Memory B cell (primary cell): ENCODE measurements at regions not wholly inside any gene's neighbourhood (a gene's known extent, or its start where the extent isn't known, plus 50 kb on each side); places are given as distances from the start of the nearest gene placed in this dataset.

ENCODE experiments used
- ATAC-seq: fragments of 150-1000 bp; cut with Tn5 transposase; 2 replicates; pipeline ENCODE4 v1.10.0; 2021; ENCODE audit warnings: low read depth, mild to moderate bottlenecking, moderate library complexity
- DNase-seq, 2 donors: peaks; one replicate each; pipeline ENCODE4 v3.0.0; 2022; ENCODE audit warnings: low spot score in 2 of 2
- H3K27ac Mint-ChIP-seq: one replicate; pipeline ENCODE4 v1.8.0; 2022; ENCODE audit warnings: mild to moderate bottlenecking, moderate library complexity, mixed read lengths
- H3K27me3 Mint-ChIP-seq: one replicate; pipeline ENCODE4 v1.8.0; 2022; ENCODE audit warnings: mixed read lengths
- H3K36me3 Mint-ChIP-seq: one replicate; pipeline ENCODE4 v1.8.0; 2022; ENCODE audit warnings: mild to moderate bottlenecking, mixed read lengths
- H3K4me1 Mint-ChIP-seq: one replicate; pipeline ENCODE4 v1.8.0; 2022; ENCODE audit warnings: mixed read lengths
- H3K4me3 Mint-ChIP-seq: one replicate; pipeline ENCODE4 v1.8.0; 2022; ENCODE audit warnings: mild to moderate bottlenecking, moderate library complexity, mixed read lengths
- H3K9me3 Mint-ChIP-seq: one replicate; pipeline ENCODE4 v1.8.0; 2022; ENCODE audit warnings: mixed read lengths

DNA sequence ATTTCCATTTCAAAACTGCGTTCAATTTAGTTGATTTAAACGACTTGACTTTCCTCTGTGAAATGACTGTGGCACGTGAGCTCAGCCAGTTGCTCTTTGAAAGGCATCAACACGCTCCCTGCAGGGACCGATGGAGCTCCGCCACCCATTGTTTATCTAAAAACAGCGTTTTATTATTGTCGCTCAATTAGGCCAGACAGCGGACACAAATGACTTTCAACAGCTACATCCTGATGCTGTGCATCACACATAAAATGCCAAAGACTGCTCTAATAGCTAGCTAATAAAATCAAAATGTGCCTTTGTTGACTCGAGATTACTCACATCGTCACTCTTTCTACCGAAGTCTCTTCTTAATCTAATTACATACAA is 332.5 kb downstream of the CD83 start:
- no peak for DNase-seq
- H3K4me1 Mint-ChIP-seq = peaks cover 4% of the 10 kb centered on the region
- H3K36me3 Mint-ChIP-seq = peaks cover 15% of the 10 kb centered on the region
- H3K9me3 Mint-ChIP-seq = peaks cover 8% of the 10 kb centered on the region
- no peak overlapping the region for H3K27ac Mint-ChIP-seq
- no peak overlapping the region for H3K4me3 Mint-ChIP-seq
- no peaks in the 10 kb centered on the region for H3K27me3 Mint-ChIP-seq
- ATAC-seq = no peak

DNA sequence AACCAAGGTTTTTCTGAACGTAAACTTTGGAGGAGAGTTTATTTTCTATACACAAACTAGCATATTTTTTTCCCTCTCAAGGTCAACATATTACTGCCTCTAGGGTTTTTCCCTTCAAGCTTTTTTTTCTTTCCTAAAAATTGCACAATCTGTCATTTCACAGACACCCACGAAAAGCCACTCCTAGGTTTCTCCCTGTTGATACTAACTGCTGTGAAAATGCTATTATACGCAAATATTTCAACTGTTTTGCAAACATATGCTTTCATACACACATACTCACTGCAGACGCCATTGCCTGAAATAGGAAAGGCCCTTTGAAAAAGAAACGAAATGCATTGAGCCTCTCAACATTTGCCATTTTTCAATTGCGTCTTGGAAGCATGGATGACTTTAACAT is 333.0 kb downstream of the CD83 start:
- Mint-ChIP-seq H3K36me3 (peaks cover 15% of the 10 kb centered on the region), H3K4me3 (no peak overlapping the region), H3K9me3 (peaks cover 8% of the 10 kb centered on the region), H3K27me3 (no peaks in the 10 kb centered on the region), H3K4me1 (peaks cover 4% of the 10 kb centered on the region), H3K27ac (no peak overlapping the region)
- ATAC-seq = no peak
- DNase-seq = no peak

DNA sequence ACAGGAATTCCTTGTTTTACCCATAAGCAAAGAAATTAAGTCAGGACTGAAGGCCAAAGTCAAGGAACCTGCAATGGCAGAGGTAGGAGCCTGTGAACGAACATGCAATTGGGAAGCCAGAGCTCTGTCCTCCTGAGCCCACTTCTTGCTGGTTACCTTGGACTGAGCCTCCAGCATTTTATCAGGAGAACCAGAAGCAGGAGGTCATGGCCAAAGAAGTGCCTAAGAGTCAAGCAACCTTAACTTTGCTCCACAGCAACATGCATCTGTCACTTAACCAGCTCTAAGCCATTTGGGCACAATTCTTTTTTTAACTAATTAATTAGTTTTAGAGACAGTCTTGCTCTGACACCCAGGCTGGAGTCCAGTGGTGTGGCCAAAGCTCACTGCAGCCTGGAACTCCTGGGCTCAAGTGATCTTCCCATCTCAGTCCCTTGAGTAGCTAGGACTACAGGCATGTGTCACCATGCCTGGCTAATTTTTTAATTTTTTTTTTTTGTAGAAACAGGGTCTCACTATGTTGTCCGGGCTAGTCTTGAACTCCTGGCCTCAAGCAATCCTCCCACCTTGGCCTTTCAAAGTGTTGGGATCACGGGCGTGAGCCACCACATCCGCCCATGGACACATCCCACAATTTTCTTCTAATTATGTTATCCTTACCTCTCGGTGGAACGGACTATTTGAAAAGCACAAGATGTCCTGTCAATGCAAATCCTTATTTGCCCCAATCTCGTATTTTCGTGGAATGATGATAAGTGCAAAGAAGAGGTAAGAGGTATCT is 334.2 kb downstream of the CD83 start:
- ATAC-seq (no peak), DNase-seq (no peak)
- peaks cover 15% of the 10 kb centered on the region for H3K36me3 Mint-ChIP-seq
- H3K27me3 Mint-ChIP-seq = no peaks in the 10 kb centered on the region
- peaks cover 8% of the 10 kb centered on the region for H3K9me3 Mint-ChIP-seq
- peaks cover 4% of the 10 kb centered on the region for H3K4me1 Mint-ChIP-seq
- H3K27ac Mint-ChIP-seq = no peak overlapping the region
- no peak overlapping the region for H3K4me3 Mint-ChIP-seq

DNA sequence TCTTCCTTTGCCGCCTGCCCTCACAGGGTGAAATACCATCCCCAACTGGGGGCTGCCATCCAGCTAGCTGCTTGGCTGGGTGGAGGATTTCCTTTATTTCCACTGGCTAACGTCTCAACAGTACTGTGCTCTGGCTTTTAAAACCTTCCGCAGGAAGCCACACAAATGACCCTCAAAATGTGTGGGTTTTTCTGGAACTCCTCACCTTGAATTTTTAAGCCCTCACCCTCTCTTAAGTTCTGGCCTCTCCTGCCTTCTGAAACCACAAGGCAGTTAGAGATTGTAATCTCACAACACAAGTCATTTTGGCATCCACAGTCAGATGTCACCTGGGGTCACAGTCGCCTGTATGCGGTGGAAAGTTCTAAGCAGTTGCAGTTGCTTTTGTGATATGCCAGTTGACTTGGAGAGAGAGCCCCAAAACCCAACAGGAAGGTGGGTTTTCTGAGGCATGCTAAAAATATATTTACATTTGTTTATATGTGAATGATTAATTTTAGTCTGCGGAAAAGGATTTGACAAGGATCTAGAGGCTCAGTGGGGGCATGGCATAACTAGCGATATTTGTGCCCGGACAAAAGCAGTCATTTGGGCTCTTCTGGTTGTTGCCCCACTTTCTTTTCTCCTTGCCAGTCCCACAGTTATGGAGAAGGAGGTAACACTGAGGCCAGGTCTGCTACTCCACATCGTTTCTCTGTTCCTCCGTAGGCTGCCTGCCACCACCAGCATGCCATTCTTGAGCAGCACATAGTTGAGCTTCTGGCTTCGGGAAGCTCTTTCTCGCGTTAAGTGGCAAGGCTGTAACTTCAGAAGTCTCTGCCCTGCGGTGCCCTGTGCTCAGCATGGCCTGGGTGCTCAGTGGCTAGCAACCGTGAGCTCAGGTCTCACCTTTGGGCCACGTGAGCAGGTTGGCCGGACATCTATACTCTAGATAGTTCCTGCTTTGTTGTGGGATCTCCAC is 335.3 kb downstream of the CD83 start:
- H3K36me3 Mint-ChIP-seq = peaks cover 10% of the 10 kb centered on the region
- H3K4me3 Mint-ChIP-seq = no peak overlapping the region
- peaks cover 5% of the 10 kb centered on the region for H3K9me3 Mint-ChIP-seq
- ATAC-seq = no peak
- H3K27me3 Mint-ChIP-seq = no peaks in the 10 kb centered on the region
- peaks cover 4% of the 10 kb centered on the region for H3K4me1 Mint-ChIP-seq
- no peak for DNase-seq
- H3K27ac Mint-ChIP-seq = no peak overlapping the region

DNA sequence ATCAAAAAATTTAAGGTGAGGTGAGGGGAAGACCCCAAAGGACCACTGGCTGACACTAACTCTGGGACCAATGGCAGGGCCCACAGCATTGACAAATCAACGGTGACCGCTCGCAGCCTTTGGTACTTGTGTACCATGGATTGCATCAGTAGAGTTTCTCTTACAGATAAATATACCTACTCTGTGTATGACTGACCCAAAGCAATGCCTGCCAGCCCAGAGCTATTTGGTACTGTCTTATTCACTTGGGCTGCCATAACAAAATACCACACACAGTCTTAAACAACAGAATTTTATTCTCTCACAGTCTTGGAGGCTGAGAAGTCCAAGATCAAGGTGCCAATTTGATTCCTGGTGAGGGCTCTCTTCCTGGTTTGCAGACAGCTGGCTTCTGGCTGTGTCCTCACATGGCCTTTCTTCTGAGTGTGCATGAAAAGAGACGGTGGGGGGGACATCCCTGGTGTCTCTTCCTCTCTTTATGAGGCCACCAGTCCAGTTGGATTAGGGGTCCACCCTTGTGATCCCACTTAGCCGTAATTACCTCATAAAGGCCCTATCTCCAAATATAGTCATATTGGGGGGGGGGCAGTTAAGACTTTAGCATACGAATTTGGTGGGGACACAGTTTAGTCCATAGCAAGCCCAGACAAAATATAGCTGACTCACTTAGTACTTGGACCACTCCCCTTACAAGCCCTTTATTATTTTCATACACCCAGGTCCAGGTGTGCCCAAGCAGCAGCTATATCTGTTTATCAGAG is 336.3 kb downstream of the CD83 start:
- no peak for DNase-seq
- no peaks in the 10 kb centered on the region for H3K36me3 Mint-ChIP-seq
- no peak for ATAC-seq
- no peaks in the 10 kb centered on the region for H3K27me3 Mint-ChIP-seq
- H3K27ac Mint-ChIP-seq = no peak overlapping the region
- H3K4me3 Mint-ChIP-seq = no peak overlapping the region
- no peaks in the 10 kb centered on the region for H3K9me3 Mint-ChIP-seq
- H3K4me1 Mint-ChIP-seq = peaks cover 6% of the 10 kb centered on the region

DNA sequence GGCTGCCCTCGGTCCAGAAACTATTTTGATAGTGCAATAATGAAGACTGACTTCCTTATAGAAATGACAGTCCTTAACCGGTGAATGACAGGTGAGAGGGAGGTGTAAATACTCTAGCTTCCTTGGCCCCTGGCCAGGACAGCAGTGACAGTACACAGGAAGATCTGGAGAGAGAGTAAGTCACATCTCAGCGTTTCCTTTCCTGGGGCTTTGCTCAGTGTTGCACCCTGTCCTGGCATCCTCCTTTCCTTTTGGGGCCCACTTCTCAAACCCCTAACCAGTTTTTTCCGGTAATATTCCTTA is 336.9 kb downstream of the CD83 start:
- Mint-ChIP-seq H3K27me3 (no peaks in the 10 kb centered on the region), H3K4me3 (no peak overlapping the region), H3K36me3 (no peaks in the 10 kb centered on the region), H3K27ac (peak overlapping the region; percentile 37), H3K4me1 (peaks cover 6% of the 10 kb centered on the region), H3K9me3 (no peaks in the 10 kb centered on the region)
- DNase-seq = no peak
- ATAC-seq = no peak

DNA sequence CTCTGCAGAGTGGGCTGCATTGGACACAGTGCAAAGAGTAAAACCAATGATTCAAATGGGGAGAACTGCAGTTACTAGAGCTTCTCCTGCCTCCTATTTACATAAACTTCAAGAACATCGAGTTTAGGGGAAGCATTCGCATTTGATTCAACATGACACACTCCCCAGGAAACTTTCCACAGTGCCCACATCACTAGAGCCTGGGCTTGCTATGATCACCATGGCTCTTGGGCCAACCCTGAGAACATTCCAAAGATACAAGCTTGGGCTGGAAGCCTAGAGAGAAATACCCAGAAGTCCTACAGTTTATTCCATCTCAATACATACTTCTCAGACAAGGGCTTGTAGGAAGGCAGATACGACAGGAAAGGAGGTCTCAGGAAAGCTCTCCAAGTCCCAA is 337.9 kb downstream of the CD83 start:
- Mint-ChIP-seq H3K4me3 (no peak overlapping the region), H3K4me1 (peaks cover 8% of the 10 kb centered on the region), H3K27ac (no peak overlapping the region), H3K27me3 (no peaks in the 10 kb centered on the region), H3K9me3 (no peaks in the 10 kb centered on the region), H3K36me3 (peaks cover 2% of the 10 kb centered on the region)
- no peak for DNase-seq
- ATAC-seq = no peak

DNA sequence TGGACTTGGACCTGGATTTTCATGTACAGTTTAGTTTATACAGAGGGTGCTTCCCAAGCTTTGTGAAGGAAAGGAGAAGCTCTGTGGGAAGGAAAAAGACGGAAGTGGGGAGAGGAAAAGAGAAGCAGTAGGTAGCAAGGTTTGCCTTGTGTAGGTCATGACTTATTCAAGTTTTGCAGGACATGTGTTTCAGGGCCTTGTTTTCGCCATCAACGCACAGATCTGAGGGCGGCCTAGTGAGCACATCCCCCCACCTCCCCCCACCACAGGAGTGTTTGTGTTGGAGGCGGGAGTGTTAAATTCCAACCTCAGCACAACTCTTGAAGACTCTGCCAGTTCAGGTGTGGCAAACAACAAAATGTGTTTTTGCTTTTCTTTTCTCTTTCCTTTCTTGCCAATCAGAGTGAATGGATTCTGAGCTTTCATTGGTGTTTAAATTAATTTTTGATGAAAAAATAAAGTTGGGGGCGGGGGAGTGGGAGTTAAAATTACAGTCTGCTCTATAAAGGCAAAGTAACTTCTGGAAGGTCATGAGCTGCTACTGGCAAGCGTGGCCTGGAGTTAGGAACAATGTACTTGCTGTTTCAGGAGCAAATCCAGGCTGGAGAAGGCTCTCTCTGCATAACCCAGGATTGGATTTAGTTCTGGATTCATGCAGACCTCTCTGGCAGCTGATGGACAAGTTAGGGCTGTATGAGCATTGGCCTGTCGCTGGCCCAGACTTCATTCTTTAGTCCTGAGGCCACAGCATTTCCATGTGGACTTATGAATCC is 338.5 kb downstream of the CD83 start:
- H3K4me1 Mint-ChIP-seq = peaks cover 9% of the 10 kb centered on the region
- no peaks in the 10 kb centered on the region for H3K9me3 Mint-ChIP-seq
- H3K27ac Mint-ChIP-seq = no peak overlapping the region
- DNase-seq (no peak), ATAC-seq (no peak)
- peaks cover 2% of the 10 kb centered on the region for H3K36me3 Mint-ChIP-seq
- H3K4me3 Mint-ChIP-seq = no peak overlapping the region
- no peaks in the 10 kb centered on the region for H3K27me3 Mint-ChIP-seq

DNA sequence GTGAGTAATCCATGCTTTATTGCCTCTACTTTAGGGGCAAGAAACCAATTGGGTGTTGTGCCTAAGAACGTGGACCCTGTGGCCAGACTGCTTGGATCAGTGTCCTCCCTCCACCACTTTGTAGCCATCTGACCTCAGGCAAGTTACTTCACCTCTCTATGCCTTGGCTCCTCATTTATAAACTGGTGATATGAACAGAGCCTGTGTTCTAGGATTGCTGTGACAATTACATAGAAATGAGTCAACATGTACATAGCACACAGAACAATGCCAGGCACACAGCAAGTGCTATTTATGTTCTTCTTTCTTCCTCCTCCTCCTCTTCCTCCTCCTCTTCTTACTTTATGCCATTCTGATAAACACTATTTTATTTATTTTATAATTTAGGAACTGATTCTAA is 339.4 kb downstream of the CD83 start:
- DNase-seq (no peak), ATAC-seq (no peak)
- peaks cover 2% of the 10 kb centered on the region for H3K36me3 Mint-ChIP-seq
- H3K4me1 Mint-ChIP-seq = peaks cover 9% of the 10 kb centered on the region
- H3K9me3 Mint-ChIP-seq = no peaks in the 10 kb centered on the region
- no peak overlapping the region for H3K27ac Mint-ChIP-seq
- no peaks in the 10 kb centered on the region for H3K27me3 Mint-ChIP-seq
- no peak overlapping the region for H3K4me3 Mint-ChIP-seq

DNA sequence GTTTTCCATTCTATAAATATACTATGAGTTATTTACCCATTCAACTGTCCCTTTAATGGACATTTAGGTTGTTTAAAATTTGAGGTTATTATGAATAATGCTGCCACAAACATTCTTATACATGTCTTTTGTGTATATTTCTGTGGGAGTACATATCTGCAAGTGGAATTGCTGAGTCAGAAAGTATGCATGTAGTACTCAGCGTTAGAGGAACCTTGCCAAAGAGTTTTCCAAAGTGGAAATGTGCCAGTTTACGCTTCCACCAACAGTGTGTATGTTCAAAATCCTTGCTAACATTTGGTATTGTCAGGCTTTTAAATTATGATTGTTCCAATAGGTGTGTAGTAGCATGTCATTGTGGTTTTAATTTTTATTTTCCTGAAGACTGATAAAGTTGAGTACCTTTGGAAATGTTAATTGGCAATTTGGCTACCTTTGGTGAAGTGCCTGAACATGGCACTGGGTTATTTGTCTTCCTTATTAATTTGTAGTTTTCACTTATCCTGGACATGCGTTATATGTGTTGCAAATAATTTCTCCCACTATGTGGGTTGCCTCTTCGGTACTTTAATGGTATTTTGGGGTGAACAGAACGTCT is 341.2 kb downstream of the CD83 start:
- H3K36me3 Mint-ChIP-seq = peaks cover 5% of the 10 kb centered on the region
- peak overlapping the region; percentile 59 for H3K27ac Mint-ChIP-seq
- H3K4me1 Mint-ChIP-seq = peaks cover 5% of the 10 kb centered on the region
- no peak overlapping the region for H3K4me3 Mint-ChIP-seq
- no peaks in the 10 kb centered on the region for H3K9me3 Mint-ChIP-seq
- no peak for ATAC-seq
- DNase-seq = no peak
- no peaks in the 10 kb centered on the region for H3K27me3 Mint-ChIP-seq

DNA sequence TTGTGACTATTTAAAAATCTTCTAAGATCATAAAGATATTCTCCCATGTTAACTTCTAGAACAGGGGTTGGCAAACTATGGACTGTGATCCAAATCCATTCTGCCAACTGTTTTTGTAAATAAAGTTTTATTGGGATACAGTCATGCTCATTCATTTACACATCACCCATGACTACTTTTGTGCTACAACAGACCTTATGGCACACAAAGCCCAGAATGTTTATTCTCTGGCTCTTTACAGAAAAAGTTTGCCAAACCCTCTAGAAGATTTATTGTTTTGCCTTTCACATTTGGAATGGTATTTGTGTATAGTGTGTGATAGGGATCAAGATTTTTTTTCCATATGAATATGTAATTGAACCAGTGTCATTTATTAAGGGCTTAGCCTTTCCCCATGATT is 341.7 kb downstream of the CD83 start:
- Mint-ChIP-seq H3K9me3 (no peaks in the 10 kb centered on the region), H3K4me1 (peaks cover 5% of the 10 kb centered on the region), H3K36me3 (peaks cover 5% of the 10 kb centered on the region), H3K27me3 (no peaks in the 10 kb centered on the region), H3K4me3 (no peak overlapping the region), H3K27ac (peak overlapping the region; percentile 59)
- ATAC-seq (no peak), DNase-seq (no peak)

DNA sequence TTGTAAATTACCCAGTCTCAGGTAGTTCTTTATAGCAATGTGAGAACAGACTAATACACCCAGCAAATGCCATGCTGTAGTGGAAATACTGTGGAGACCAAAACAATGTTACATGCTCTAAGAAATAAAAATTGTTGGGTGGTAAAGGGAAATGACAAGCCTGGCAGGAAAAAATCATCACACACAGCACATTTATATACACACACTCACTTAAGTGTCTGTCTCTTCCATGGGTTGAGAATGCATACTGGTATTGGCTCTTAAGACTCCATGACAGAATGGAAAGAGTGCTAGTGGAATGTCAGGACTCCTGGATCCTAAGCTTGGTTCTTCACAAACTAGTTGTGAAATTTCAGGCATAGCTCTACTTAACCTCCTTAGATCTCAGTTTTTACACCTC is 343.0 kb downstream of the CD83 start:
- H3K27me3 Mint-ChIP-seq = no peaks in the 10 kb centered on the region
- no peak overlapping the region for H3K27ac Mint-ChIP-seq
- no peak for ATAC-seq

DNA sequence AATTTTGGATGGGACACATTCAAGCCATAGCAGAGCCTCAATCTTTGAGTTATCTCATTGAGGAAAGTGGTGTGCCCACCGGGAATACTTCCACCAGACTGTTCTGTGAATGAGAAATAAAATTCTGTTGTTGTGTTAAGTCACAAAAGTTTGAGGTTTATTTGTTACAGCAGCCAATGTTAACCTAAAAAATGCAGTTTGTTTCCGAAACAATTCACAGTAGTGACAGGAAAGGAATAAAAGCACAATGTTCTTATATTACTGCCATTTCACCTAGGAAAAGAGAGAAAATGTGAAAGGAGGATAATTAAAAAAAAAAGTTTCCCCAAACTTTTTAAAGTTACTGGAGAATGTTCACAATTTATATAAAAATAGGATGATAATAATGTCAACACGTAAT is 344.6 kb downstream of the CD83 start:
- no peak overlapping the region for H3K4me3 Mint-ChIP-seq
- DNase-seq (no peak), ATAC-seq (no peak)
- H3K27ac Mint-ChIP-seq = no peak overlapping the region
- H3K27me3 Mint-ChIP-seq = no peaks in the 10 kb centered on the region
- H3K36me3 Mint-ChIP-seq = peaks cover 17% of the 10 kb centered on the region
- peaks cover 8% of the 10 kb centered on the region for H3K9me3 Mint-ChIP-seq
- H3K4me1 Mint-ChIP-seq = peaks cover 5% of the 10 kb centered on the region

More for the DNA sequence above, 343.0 kb downstream of the CD83 start:
- Mint-ChIP-seq H3K36me3 (peaks cover 11% of the 10 kb centered on the region), H3K4me1 (peaks cover 5% of the 10 kb centered on the region), H3K4me3 (no peak overlapping the region), H3K9me3 (peaks cover 3% of the 10 kb centered on the region)
- no peak for DNase-seq
